ENCODE measurements at regions not wholly inside any gene's neighbourhood (a gene's known extent, or its start where the extent isn't known, plus 50 kb on each side); places are given as distances from the start of the nearest gene placed in this dataset.

DNA sequence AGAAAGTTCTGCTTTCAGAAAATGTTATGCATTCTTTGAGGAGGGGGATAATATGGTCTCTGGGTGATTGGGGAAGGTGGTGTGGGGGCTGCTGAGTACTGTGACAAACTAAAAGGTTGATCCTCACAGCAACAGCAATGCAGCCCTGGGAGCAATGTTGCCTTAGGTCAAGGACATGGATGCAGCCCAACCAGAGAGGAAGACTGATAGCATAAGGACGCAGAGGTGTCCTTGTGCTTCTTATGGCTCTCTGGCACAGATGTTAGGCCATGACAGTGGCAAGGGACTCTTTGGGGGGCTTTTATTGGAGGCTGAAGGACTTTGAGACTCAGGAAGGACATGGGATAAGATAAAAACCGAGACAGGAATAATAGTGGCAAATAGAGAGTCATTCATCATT is 186.2 kb upstream of the PHACTR1 start:
- H2AFZ ChIP-seq (ENCODE audit: low read depth, low read length) = no peak overlapping the region
- TF ChIP-seq RAD21 (conservative IDR thresholded peaks at IDR 0.05) (no peak), EZH2 (IDR thresholded peaks at IDR 0.05; ENCODE audit: borderline replicate concordance, insufficient read depth, low read length, poor library complexity, severe bottlenecking) (no peak), EP300 (conservative IDR thresholded peaks at IDR 0.05; ENCODE audit: poor library complexity, severe bottlenecking) (no peak), SMC3 (conservative IDR thresholded peaks at IDR 0.05; ENCODE audit: poor library complexity) (no peak), MXI1 (conservative IDR thresholded peaks at IDR 0.05; ENCODE audit: poor library complexity, severe bottlenecking) (no peak), TAF1 (IDR thresholded peaks at IDR 0.05; ENCODE audit: low read depth) (no peak), POLR2AphosphoS5 (IDR thresholded peaks at IDR 0.05) (no peak)
- TF ChIP-seq, protein P1, sequence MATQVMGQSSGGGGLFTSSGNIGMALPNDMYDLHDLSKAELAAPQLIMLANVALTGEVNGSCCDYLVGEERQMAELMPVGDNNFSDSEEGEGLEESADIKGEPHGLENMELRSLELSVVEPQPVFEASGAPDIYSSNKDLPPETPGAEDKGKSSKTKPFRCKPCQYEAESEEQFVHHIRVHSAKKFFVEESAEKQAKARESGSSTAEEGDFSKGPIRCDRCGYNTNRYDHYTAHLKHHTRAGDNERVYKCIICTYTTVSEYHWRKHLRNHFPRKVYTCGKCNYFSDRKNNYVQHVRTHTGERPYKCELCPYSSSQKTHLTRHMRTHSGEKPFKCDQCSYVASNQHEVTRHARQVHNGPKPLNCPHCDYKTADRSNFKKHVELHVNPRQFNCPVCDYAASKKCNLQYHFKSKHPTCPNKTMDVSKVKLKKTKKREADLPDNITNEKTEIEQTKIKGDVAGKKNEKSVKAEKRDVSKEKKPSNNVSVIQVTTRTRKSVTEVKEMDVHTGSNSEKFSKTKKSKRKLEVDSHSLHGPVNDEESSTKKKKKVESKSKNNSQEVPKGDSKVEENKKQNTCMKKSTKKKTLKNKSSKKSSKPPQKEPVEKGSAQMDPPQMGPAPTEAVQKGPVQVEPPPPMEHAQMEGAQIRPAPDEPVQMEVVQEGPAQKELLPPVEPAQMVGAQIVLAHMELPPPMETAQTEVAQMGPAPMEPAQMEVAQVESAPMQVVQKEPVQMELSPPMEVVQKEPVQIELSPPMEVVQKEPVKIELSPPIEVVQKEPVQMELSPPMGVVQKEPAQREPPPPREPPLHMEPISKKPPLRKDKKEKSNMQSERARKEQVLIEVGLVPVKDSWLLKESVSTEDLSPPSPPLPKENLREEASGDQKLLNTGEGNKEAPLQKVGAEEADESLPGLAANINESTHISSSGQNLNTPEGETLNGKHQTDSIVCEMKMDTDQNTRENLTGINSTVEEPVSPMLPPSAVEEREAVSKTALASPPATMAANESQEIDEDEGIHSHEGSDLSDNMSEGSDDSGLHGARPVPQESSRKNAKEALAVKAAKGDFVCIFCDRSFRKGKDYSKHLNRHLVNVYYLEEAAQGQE (IDR thresholded peaks at IDR 0.05; ENCODE audit: borderline replicate concordance) = no peak
- TF ChIP-seq, protein P2, sequence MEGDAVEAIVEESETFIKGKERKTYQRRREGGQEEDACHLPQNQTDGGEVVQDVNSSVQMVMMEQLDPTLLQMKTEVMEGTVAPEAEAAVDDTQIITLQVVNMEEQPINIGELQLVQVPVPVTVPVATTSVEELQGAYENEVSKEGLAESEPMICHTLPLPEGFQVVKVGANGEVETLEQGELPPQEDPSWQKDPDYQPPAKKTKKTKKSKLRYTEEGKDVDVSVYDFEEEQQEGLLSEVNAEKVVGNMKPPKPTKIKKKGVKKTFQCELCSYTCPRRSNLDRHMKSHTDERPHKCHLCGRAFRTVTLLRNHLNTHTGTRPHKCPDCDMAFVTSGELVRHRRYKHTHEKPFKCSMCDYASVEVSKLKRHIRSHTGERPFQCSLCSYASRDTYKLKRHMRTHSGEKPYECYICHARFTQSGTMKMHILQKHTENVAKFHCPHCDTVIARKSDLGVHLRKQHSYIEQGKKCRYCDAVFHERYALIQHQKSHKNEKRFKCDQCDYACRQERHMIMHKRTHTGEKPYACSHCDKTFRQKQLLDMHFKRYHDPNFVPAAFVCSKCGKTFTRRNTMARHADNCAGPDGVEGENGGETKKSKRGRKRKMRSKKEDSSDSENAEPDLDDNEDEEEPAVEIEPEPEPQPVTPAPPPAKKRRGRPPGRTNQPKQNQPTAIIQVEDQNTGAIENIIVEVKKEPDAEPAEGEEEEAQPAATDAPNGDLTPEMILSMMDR (IDR thresholded peaks at IDR 0.05; ENCODE audit: poor library complexity, severe bottlenecking) = no peak

DNA sequence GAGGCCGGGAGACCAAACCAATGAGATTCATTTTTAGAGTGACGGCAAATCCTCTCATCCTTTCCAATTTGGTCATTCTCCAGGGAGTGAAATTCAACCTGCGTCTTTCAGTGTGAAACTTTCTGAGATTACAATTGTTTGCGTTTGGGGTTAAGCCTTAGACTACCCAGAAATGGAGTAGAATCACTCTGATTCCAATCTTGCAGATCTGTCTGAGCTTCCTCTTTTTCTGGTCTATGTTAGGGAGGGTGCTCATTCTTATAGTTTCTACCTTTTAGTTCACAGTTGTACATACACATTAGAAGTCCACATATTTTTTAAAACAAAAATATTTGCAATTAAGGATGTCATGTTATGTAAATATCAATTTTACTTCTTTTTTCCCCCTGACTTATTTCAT is 183.0 kb upstream of the PHACTR1 start:
- H3F3A ChIP-seq (ENCODE audit: insufficient read depth, low read length, poor library complexity, severe bottlenecking) = no peaks in the 10 kb centered on the region
- no peaks in the 10 kb centered on the region for H3K9me3 ChIP-seq (ENCODE audit: low read length)
- H2AFZ ChIP-seq (ENCODE audit: low read depth, low read length) = no peak overlapping the region
- no peak overlapping the region for H3K27ac ChIP-seq (ENCODE audit: low read length)
- no peaks in the 10 kb centered on the region for H3K9me2 ChIP-seq (ENCODE audit: insufficient read depth, low read length)
- no peak overlapping the region for H3K9ac ChIP-seq (ENCODE audit: low read length)
- no peaks in the 10 kb centered on the region for H4K20me1 ChIP-seq (ENCODE audit: insufficient read depth)
- H3K4me3 ChIP-seq (ENCODE audit: low read length) = no peak overlapping the region
- TF ChIP-seq MXI1 (conservative IDR thresholded peaks at IDR 0.05; ENCODE audit: poor library complexity, severe bottlenecking) (no peak), EP300 (conservative IDR thresholded peaks at IDR 0.05; ENCODE audit: poor library complexity, severe bottlenecking) (no peak), SMC3 (conservative IDR thresholded peaks at IDR 0.05; ENCODE audit: poor library complexity) (no peak)
- no peaks in the 10 kb centered on the region for H3K36me3 ChIP-seq (ENCODE audit: insufficient read depth, low read length)
- H3K27me3 ChIP-seq (ENCODE audit: insufficient read depth, low read depth, low read length) = no peaks in the 10 kb centered on the region
- no peak overlapping the region for H3K4me2 ChIP-seq (ENCODE audit: low read length)
- H3K79me2 ChIP-seq (replicated peaks; ENCODE audit: insufficient read depth, low read length) = no peaks in the 10 kb centered on the region

More for the DNA sequence above, 186.2 kb upstream of the PHACTR1 start:
- Histone ChIP-seq H3K9me3 (ENCODE audit: low read length) (no peaks in the 10 kb centered on the region), H3K27me3 (ENCODE audit: insufficient read depth, low read depth, low read length) (no peaks in the 10 kb centered on the region), H3K27ac (ENCODE audit: low read length) (no peak overlapping the region), H4K20me1 (ENCODE audit: insufficient read depth) (no peaks in the 10 kb centered on the region), H3K4me2 (ENCODE audit: low read length) (no peak overlapping the region), H3K36me3 (ENCODE audit: insufficient read depth, low read length) (no peaks in the 10 kb centered on the region), H3K79me2 (replicated peaks; ENCODE audit: insufficient read depth, low read length) (no peaks in the 10 kb centered on the region), H3F3A (ENCODE audit: insufficient read depth, low read length, poor library complexity, severe bottlenecking) (no peaks in the 10 kb centered on the region), H3K9ac (ENCODE audit: low read length) (no peak overlapping the region), H3K9me2 (ENCODE audit: insufficient read depth, low read length) (no peaks in the 10 kb centered on the region), H3K4me3 (ENCODE audit: low read length) (no peak overlapping the region)
